NCI-H2171 treated with DMSO at 0.1 percent for 48 hours (cell line): ENCODE measurements at regions not wholly inside any gene's neighbourhood (a gene's known extent, or its start where the extent isn't known, plus 50 kb on each side); places are given as distances from the start of the nearest gene placed in this dataset.
"Not testable (repeated sequence)": the region's sequence is repeated elsewhere in the genome, so short reads cannot be mapped to it uniquely, and the experiment has no call there.

Experiments
- DNase-seq: peaks from one replicate; lab custom pipeline; 2025; lab: John Stamatoyannopoulos, UW

DNA sequence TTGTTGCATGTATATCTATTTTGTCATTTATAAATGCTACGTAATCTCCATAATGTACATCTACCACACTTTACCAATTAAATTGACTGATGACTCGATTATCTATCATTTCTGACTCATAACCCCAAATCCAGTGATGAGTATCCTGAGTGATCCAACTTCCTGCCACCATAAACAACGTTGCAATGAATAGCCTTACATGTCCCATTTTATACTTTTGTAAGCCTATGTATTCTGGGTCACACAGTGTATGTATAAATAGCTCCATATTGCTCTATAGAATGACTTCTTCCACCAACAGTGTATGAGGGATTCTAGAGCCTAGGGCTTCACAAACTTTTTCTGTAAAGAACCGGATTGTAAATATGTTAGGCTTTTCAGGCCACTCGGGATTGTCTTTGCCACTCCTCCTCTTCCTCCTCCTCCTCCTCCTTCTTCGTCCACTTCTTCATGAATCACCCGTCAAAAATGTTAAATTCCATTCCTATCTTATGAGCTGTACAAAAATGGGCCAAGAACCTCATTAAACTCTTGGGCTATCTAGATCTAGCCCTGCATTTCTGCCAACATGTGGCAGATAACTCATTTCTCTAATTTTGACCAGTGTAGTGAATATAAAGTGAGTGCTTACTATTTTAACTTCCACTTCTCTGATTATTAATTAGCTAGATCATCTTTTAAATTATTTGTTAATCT is 672.2 kb upstream of the AMOT start:
- no peak for DNase-seq

DNA sequence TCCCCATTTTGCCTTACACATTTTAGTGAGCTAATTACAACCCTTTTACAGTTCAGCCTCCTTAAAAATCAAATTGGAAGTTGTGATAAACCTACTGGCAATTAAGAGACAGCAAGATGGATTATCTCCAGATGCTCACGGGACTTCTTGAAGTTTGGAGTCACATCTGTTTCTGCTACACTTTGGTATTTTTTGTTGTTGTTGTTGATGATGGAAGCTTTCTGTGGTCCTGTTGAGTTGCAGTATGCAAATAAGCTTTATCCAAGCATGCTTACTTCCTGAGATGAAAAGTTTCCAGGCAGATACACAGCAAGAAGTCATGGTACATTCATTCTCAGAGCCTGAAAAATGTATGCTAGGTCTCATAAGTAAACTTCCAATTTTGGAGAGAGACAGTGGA is 670.0 kb upstream of the AMOT start:
- no peak for DNase-seq

DNA sequence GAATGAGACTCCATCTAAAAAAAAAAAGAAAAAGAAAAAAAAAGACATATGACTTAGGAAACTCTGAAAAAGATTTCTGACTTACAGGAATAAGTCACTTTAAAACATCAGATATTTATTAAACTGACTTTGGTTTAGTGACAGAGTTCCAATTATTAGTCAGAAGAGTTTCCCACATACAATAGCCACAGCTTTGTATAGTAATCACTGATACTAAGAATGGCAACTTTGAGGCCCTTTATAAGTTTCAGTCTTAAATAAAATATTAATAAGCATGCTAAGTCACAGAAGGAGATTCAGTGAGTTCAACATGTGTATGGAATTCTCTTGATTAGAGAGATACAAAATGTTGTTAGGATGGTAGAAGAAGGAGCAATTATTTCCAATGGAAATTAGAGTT is 652.3 kb upstream of the AMOT start:
- no peak for DNase-seq

DNA sequence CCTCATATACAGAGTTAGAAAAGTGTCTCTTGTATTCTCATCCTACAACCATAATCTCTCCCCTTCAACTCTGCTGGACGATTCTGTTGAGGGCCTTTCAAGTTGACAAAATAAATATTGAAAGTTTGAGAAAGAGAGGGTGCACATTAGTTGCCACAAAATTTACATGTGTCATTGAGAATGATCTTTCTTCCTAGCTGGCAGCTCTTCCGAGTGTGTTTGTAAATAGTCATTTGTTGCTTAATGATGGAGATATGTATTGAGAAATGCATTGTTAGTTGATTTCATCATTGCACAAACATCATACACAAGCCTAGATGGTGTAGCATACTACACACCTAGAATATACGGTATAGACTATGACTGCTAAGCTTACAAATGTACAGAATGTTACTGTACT is 632.8 kb upstream of the AMOT start:
- DNase-seq, result no peak

DNA sequence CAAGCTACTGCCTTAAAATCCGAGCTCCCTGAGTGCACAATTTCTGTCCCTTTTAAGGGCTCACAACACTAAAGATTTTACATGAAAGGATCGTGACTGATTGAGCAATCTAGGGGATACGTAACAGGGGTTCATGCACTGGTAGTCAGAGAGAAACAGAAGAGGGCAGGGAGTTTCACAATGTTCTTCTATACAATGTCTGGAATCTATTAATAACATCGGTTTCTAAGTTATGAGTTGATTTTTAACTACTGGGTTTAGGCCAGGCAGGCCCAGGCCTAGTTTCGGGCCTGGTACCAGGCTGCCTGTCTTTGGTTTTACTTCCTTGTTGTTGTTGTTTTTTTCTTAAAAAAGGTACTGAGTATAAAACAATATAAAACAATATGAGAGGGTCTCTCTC is 632.4 kb upstream of the AMOT start:
- DNase-seq, result not testable (repeated sequence)

DNA sequence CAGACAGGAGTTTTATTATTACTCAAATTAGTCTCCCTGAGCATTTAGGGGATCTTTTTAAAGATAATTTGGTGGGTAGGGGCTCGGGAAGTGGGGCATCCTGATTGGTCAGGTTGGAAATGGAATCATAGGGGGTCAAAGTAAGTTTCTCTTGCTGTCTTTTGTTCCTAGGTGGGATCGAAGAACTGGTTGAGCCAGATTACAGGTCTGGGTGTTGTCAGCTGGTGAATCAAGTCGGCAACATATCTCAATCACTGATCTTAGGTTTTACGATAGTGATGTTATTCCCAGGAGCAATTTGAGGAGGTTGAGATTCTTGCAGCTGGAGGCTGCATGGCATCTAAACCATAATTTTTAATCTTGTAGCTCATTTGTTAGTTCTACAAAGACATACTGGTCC is 629.5 kb upstream of the AMOT start:
- no peak for DNase-seq

DNA sequence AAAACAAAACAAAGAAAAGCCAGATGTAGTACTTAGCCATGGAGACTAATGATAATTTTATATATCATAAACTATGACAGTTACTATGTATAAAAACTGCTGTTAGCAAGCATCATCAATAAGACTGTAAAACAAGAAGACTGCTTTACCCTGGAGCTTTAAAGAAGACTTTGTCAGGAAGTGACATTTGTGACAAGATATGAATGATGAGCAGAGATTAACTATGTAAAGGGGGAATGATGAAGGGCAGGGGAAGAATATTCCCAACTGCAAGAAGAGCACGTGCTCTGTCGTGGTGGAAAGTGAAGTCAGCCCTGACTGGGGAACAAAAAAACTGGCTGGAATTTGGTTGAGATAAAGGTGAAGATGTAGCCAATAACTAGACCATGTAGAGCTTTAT is 617.1 kb upstream of the AMOT start:
- no peak for DNase-seq

DNA sequence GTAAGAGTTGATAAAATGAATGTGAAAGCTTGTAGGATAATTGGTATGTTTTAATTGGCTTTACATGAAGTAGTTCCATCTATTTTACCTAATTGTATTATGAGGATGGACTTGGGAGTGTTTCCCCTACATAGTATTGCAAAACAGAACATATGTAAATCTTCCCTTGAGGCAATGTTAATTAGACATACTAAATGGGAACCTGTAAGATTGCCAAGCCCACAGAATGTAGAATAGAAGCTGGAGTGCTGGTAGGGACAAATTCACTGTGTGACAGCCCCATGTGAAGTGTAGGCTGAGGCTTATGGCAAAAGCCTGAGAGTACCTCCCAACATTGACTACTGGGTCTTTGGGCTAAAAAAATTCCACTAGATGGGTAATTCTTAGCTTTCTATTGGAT is 615.0 kb upstream of the AMOT start:
- DNase-seq, result no peak

DNA sequence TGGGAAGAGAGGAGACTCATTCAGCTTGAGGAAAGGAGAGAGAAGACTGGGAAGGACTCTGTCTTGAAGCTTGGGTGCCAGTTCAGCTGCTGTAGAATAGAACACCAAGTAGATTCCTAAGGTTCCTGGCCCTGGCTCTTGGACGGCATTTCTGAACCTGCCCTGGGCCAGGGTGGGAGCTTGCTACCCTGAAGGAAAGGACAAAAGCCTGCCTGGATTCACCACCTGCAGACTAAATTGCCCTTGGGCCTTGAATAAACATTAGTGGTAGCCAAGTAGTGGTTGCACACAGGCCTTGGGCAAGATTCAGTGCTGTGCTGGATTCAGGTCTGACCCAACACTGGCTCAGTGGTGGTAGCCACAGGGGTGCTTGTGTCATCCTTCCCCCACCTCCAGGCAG is 588.4 kb upstream of the AMOT start:
- no peak for DNase-seq

DNA sequence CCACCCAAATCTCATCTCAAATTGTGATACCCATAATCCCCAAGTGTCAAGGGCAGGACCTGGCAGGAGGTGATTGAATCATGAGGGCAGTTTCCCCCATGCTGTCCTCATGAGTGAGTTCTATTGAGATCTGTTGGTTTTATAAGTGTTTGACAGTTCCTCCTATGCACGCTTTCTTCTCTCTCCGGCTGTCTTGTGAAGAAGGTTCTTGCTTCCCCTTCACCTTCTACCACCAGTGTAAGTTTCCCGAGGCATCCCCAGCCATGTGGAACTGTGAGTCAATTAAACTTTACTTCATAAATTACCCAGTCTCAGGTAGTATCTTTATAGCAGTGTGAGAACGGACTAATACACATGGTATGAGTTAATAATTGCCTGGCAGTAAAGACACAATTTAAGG is 581.7 kb upstream of the AMOT start:
- DNase-seq, result no peak

DNA sequence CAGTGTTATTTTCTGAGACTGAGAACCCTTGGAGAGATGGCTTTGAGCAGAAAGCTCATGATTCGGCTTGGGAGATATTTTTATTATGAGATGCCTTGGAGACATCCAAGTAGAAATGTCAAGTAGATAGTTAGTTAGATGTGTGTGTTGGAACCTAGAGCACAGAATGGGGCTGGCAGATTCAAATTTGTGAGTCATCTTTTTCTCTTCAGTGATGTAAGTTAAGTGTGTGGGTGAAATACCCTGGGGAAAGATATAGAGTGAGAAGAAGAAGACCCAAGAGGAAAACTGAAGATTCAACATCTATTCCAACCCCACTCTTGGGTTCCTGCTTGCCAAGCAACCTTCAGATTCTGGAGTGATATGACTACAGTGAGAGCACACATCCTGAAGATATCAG is 580.8 kb upstream of the AMOT start:
- no peak for DNase-seq

DNA sequence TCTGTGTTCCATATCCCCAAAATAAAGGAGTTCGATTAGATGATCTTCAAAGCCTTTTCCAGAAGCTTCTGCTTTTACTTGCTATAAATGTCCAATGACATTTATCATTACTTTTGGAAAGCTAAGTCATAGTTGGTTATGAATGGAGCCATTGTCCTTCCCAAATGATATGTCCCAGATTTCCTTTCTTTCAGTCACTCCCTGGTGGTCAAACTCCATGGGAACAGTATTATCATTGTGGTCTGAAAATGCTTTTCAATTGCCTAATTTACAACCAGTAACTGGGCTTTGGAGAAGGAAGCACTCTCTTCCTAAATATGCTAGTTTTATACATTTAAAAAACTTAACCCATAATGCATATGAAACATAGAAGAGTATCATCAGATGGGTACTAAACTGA is 571.5 kb upstream of the AMOT start:
- no peak for DNase-seq

DNA sequence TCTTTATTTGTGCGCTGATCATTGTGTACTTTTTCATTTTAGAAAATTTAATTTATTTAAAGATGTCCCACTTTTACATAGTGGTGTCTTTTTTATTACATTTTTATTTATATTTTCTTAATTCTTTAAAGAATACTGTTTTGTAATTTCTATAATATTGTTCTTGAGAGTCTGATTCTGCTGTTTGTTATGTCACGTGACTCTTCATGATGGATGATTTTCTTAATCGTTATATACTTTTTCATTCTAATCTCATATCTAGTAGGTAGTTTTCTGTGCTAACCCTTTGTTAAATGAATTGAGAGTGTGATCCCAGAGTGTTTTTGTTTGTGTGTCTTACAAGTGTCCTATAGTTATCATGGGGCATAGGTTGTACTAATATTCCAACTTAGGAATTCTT is 568.2 kb upstream of the AMOT start:
- DNase-seq, result no peak

DNA sequence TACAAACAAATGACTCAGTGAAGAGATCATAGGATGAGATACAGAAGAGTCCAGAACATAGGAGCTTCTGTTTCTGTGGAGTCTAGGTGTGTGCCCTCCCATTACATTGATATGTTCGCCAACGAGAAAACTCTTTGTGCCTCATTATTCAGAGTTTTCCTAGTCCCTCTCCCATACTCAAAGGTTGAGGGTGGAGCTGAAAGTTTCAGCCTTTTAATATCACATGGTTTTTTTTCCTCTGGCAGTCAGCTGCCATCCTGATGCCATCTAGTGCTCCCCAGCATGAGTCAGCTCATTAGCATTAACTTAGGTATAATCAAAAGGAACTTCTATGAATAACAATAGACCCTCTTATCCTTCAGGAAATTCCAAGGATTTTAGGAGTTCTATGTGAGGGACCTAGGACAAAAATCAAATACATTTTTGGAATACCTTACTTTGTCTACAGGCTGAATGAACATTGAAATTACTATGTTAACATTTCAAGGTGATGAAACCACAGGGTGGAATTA is 559.6 kb upstream of the AMOT start:
- no peak for DNase-seq

DNA sequence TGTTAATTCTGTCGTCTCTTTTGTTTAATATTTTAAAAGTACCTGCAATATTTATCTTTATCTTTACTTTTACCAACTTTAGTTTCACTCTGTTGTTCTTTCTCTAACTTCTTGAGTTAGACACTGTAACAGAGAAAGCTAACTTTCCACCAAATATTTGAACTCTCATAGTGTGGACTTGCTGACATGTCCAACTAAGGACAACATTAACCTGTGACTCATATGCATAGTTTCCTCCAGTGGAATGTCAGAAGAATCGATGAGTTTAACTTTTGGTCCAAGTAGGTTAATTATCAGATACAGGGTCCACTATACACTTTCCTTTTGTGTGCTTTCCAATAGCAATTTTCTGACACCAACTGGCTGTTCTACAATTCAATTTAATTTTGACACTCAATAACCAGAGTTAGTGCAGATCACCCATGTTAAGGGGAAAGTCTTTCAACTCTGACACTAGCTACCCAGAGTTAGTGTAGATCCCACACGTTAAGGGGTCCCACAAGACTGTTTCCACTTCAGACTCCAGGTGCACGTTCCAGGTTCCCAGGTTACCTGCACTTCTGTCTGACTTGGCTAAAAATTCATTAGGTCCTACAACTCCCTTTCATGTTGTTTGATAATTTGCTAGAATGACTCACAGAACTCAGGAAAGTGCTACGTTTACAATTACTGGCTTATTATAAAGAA is 559.0 kb upstream of the AMOT start:
- DNase-seq, result no peak

DNA sequence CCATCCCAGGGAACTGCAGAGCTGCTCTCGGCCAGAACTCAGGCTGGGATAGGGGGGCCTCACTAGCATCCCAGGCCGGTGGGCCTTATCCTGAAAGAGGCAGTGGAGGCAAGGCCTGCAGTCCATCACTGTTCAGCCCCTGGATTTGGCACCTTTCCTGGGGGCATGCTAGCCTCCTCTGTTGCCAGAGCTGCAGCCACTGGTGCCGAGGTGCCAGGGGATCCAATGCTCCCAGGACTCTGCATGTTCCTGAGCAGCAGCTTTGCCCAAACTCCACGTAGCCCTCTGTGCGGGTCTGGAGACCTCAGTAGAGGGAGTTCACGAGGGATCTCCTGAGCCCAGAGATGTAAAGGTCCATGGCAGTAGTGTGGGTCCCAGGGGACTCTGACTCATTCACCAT is 551.7 kb upstream of the AMOT start:
- DNase-seq, result no peak

DNA sequence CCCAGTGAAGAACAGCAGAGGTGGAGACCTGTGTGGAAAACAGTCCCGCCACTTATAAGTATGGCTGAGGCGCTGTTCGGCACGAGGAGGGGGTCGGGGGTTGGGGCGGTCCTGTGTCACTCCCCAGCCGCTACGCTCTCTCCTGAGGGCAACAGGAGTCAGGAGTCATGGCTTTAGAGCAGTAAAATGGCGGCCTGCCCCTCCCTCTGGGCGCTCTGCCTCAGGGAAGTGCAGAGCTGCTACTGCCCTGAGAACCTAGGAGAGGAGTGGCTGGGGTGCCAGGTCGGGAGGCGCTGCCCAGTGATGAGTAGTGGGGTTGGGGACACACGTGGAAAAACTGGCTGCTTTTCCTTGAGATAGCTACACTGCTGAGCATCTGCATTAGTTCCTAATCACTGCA is 551.2 kb upstream of the AMOT start:
- no peak for DNase-seq

DNA sequence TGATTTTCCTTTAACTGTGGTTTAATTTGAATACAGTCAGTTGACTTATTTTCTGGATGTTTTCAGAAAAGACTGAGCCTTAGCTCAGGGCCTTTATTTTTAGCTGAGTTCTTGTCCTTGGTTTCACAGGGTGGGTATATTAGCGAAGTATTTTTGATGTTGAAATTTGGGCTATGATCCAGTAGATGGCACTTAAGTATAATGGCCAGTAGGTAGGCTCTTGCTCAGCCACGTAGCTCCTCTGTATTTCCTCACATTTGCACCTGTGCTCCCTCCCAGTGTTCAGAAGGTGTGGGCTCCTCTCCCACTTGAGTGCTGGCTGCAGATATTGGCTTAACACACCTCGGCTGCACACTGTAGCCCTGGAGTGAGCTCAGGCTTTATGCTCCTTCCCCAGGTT is 549.9 kb upstream of the AMOT start:
- DNase-seq, result no peak

DNA sequence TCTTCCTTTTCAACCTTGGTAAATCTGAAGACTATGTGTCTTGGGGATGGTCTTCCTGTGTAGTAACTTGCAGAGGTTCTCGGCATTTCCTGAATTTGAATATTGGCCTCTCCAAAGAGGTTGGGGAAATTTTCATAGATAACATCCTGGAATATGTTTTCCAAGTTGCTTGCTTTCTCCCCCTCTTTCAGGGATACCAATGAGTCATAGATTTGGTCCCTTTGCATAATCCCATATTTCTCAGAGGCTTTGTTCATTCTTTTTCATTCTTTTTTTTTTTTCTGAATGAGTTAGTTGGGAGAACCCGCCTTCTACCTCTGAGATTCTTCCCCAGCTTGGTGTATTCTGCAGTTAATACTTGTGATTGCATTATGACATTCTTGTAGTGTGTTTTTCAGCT is 549.2 kb upstream of the AMOT start:
- no peak for DNase-seq

DNA sequence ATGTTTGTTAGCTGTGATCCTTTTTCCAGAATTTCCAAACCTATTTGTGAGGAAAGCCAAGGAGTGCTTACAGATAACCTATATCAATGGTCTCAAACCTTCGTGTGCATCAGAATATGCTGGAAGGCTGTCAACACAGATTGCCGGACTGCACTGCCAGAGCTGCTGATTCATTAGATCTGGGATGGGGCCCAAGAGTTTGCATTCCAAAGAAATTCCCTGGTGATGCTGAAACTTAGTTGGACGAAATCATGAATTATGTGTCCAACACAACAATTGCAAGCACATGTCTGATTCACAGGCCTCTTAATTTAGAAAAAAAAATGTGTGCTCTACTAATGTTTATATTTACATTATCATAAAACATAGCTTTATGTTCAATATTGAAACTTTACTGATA is 544.0 kb upstream of the AMOT start:
- DNase-seq, result no peak

DNA sequence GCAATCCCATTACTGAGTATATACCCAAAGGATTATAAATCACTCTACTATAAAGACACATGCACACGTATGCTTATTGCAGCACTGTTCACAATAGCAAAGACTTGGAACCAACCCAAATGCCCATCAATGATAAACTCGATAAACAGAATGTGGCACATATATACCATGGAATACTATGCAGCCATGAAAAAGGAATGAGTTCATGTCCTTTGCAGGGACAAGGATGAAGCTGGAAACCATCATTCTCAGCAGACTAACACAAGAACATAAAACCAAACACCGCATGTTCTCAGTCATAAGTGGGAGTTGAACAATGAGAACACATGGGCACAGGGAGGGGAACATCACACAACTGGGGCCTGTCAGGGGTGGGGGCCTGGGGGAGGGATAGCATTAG is 532.8 kb upstream of the AMOT start:
- DNase-seq, result not testable (repeated sequence)

DNA sequence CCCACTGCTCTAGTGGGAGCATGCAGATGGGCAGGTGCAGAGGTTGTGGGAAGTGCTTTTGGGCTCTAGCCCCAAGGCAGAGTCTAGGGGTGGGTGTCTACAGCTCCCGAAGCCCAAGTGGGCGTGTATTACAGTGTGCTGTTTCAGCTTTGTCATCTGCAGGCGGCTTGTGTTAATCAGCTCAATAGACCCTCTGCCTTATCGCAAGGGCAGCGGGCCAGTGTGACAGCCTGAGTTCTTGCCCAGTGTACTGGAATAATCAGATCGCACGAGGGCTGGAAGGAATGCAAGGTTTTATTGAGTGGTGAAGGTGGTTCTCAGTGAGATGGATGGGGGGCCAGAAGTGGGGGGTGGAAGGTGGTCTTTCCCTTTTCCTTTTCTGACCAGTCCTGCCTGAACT is 529.4 kb upstream of the AMOT start:
- no peak for DNase-seq

DNA sequence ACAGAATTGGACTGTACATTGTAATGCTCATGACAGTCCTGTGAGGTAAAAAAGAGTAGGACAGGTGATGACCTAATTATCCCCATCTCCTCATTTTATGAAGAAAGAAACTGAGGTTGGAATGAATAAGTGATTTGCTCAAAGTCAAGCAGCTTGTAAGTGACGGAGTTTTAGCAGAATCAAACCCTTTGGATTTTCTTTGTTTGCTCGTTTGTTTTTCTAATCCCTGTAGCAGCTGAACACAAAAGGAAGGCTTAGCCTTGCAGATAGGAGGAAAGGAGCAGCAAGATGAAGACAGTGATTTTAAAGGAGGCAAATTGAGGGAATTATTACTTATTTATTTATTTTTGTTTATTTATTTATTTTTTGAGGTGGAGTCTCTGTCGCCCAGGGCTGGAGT is 528.4 kb upstream of the AMOT start:
- no peak for DNase-seq

DNA sequence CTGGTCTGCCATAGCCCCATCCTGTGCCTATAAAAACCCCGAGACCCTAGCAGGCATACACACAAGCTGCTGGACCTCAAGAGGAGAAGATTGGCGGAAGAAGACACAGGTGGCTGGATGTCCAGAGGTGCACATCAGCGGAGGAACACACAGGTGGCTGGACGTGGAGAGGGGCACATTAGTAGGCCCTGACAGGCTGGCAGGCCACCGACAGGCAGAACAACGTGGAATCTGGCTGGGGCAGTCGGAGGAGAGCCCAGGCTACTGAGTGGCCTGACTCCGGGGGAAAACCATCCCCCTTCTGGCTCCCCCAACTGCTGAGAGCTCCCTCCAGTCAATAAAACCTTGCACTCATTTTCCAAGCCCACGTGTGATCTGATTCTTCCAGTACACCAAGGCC is 512.5 kb upstream of the AMOT start:
- no peak for DNase-seq
